WTC11 (cell line): ENCODE measurements at regions not wholly inside any gene's neighbourhood (a gene's known extent, or its start where the extent isn't known, plus 50 kb on each side); places are given as distances from the start of the nearest gene placed in this dataset.

ENCODE experiments used
- CREB1 ChIP-seq: sonication (generic); formaldehyde crosslinking; IDR thresholded peaks from 2 replicates; pipeline ENCODE4 v1.8.0; 2023; ENCODE audit warnings: mild to moderate bottlenecking, missing genetic modification reagents
- IRF2 ChIP-seq: sonication (generic); formaldehyde crosslinking; IDR thresholded peaks from 2 replicates; pipeline ENCODE4 v1.8.0; 2022; ENCODE audit warnings: low read depth, missing genetic modification reagents, borderline replicate concordance
- NR1H2 ChIP-seq: sonication (generic); formaldehyde crosslinking; IDR thresholded peaks from 2 replicates; pipeline ENCODE4 v1.9.0; 2021; ENCODE audit warnings: mild to moderate bottlenecking, moderate library complexity, missing genetic modification reagents
- TF ChIP-seq, protein P1 (sequence below): sonication (generic); formaldehyde crosslinking; IDR thresholded peaks from 2 replicates; pipeline ENCODE4 v1.8.1; 2022; ENCODE audit warnings: mild to moderate bottlenecking, missing genetic modification reagents, moderate library complexity, borderline replicate concordance
- TF ChIP-seq, protein P2 (sequence below): sonication (generic); formaldehyde crosslinking; IDR thresholded peaks from 2 replicates; pipeline ENCODE4 v1.8.1; 2022; ENCODE audit warnings: missing genetic modification reagents, borderline replicate concordance
- TF ChIP-seq, protein P3 (sequence below): fragments of 200-600 bp; IDR thresholded peaks from 2 replicates; pipeline ENCODE4 v1.8.0; 2022; ENCODE audit warnings: antibody characterized with exemption
- TF ChIP-seq, protein P4 (sequence below): sonication (generic); formaldehyde crosslinking; IDR thresholded peaks from 2 replicates; pipeline ENCODE4 v1.8.0; 2022; ENCODE audit warnings: mild to moderate bottlenecking, missing genetic modification reagents
- TF ChIP-seq, protein P5 (sequence below): sonication (generic); formaldehyde crosslinking; IDR thresholded peaks from 2 replicates; pipeline ENCODE4 v1.8.1; 2023; ENCODE audit warnings: mild to moderate bottlenecking, moderate library complexity, missing genetic modification reagents

DNA sequence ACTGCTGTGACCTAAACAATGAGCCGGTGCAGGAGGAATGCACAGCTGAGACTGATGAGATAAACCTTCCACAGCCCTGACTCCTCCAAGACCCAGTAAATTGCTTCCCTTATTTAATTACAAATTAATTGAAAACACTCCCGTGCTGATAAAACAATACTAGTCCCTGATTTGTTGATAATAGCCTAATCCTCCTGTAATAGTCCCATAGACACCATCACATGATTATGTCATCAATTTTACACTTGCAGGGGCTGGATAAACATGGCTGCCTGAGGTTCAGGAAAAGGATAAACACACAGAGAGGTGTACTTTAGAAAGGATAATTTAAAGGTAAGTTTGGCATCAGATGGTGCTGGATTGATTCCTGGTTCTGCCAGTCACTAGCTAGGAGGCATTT, 84.6 kb upstream of the SPAG17 start:
- TF ChIP-seq, protein P1, sequence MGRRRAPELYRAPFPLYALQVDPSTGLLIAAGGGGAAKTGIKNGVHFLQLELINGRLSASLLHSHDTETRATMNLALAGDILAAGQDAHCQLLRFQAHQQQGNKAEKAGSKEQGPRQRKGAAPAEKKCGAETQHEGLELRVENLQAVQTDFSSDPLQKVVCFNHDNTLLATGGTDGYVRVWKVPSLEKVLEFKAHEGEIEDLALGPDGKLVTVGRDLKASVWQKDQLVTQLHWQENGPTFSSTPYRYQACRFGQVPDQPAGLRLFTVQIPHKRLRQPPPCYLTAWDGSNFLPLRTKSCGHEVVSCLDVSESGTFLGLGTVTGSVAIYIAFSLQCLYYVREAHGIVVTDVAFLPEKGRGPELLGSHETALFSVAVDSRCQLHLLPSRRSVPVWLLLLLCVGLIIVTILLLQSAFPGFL (CRISPR knock-in tag) = no peak
- no peak for TF ChIP-seq IRF2 (CRISPR knock-in tag)
- TF ChIP-seq, protein P2, sequence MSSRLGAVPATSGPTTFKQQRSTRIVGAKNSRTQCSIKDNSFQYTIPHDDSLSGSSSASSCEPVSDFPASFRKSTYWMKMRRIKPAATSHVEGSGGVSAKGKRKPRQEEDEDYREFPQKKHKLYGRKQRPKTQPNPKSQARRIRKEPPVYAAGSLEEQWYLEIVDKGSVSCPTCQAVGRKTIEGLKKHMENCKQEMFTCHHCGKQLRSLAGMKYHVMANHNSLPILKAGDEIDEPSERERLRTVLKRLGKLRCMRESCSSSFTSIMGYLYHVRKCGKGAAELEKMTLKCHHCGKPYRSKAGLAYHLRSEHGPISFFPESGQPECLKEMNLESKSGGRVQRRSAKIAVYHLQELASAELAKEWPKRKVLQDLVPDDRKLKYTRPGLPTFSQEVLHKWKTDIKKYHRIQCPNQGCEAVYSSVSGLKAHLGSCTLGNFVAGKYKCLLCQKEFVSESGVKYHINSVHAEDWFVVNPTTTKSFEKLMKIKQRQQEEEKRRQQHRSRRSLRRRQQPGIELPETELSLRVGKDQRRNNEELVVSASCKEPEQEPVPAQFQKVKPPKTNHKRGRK (CRISPR knock-in tag) = no peak
- TF ChIP-seq CREB1 (CRISPR knock-in tag) = no peak
- no peak for TF ChIP-seq NR1H2 (CRISPR knock-in tag)
- TF ChIP-seq, protein P3, sequence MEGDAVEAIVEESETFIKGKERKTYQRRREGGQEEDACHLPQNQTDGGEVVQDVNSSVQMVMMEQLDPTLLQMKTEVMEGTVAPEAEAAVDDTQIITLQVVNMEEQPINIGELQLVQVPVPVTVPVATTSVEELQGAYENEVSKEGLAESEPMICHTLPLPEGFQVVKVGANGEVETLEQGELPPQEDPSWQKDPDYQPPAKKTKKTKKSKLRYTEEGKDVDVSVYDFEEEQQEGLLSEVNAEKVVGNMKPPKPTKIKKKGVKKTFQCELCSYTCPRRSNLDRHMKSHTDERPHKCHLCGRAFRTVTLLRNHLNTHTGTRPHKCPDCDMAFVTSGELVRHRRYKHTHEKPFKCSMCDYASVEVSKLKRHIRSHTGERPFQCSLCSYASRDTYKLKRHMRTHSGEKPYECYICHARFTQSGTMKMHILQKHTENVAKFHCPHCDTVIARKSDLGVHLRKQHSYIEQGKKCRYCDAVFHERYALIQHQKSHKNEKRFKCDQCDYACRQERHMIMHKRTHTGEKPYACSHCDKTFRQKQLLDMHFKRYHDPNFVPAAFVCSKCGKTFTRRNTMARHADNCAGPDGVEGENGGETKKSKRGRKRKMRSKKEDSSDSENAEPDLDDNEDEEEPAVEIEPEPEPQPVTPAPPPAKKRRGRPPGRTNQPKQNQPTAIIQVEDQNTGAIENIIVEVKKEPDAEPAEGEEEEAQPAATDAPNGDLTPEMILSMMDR = no peak
- TF ChIP-seq, protein P4, sequence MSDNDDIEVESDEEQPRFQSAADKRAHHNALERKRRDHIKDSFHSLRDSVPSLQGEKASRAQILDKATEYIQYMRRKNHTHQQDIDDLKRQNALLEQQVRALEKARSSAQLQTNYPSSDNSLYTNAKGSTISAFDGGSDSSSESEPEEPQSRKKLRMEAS = no peak
- TF ChIP-seq, protein P5, sequence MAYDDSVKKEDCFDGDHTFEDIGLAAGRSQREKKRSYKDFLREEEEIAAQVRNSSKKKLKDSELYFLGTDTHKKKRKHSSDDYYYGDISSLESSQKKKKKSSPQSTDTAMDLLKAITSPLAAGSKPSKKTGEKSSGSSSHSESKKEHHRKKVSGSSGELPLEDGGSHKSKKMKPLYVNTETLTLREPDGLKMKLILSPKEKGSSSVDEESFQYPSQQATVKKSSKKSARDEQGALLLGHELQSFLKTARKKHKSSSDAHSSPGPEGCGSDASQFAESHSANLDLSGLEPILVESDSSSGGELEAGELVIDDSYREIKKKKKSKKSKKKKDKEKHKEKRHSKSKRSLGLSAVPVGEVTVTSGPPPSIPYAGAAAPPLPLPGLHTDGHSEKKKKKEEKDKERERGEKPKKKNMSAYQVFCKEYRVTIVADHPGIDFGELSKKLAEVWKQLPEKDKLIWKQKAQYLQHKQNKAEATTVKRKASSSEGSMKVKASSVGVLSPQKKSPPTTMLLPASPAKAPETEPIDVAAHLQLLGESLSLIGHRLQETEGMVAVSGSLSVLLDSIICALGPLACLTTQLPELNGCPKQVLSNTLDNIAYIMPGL (CRISPR knock-in tag) = no peak
